OCI-LY1 (cell line): ENCODE measurements at regions not wholly inside any gene's neighbourhood (a gene's known extent, or its start where the extent isn't known, plus 50 kb on each side); places are given as distances from the start of the nearest gene placed in this dataset.

Experiments used
- H2AFZ ChIP-seq: fragments of 200-600 bp; sonication (generic), shearing (Covaris generic); 2 replicates; pipeline ENCODE4 v1.6.0; 2014; ENCODE audit warnings: antibody characterized with exemption, mild to moderate bottlenecking, low read length
- H3F3A ChIP-seq: fragments of 200-600 bp; sonication (generic), shearing (Covaris generic); 2 replicates; pipeline ENCODE4 v1.6.0; 2014; ENCODE audit warnings: mild to moderate bottlenecking, antibody characterized with exemption, low read length, moderate library complexity; ENCODE audit not compliant: insufficient read depth
- H3K27ac ChIP-seq: fragments of 200-600 bp; sonication (generic); 2 replicates; pipeline ENCODE4 v1.5.1; 2014; ENCODE audit warnings: low read length, mixed run types, mild to moderate bottlenecking, low read depth; ENCODE audit not compliant: poor library complexity, severe bottlenecking
- H3K27me3 ChIP-seq: fragments of 200-600 bp; sonication (generic); 2 replicates; pipeline ENCODE4 v1.6.0; 2014; ENCODE audit warnings: antibody characterized with exemption, mild to moderate bottlenecking, low read length, moderate library complexity; ENCODE audit not compliant: insufficient read depth
- H3K36me3 ChIP-seq: fragments of 200-600 bp; sonication (generic); 2 replicates; pipeline ENCODE4 v1.6.1; 2014; ENCODE audit warnings: mild to moderate bottlenecking, antibody characterized with exemption, low read length, moderate library complexity, mixed read lengths; ENCODE audit not compliant: insufficient read depth
- H3K4me1 ChIP-seq: fragments of 200-600 bp; sonication (generic); 2 replicates; pipeline ENCODE4 v1.5.1; 2014; ENCODE audit warnings: mild to moderate bottlenecking, low read length, moderate library complexity; ENCODE audit not compliant: insufficient read depth, severe bottlenecking
- H3K4me2 ChIP-seq: fragments of 200-600 bp; sonication (generic), shearing (Covaris generic); 2 replicates; pipeline ENCODE4 v1.6.1; 2014; ENCODE audit warnings: low read length
- H3K4me3 ChIP-seq: fragments of 200-600 bp; sonication (generic); 2 replicates; pipeline ENCODE4 v1.5.1; 2014; ENCODE audit warnings: low read length, low read depth, mild to moderate bottlenecking, mixed read lengths; ENCODE audit not compliant: poor library complexity, severe bottlenecking
- H3K79me2 ChIP-seq: fragments of 200-600 bp; shearing (Covaris generic); 2 replicates; pipeline ENCODE4 v1.6.1; 2016; ENCODE audit warnings: mixed run types, low read length, mixed read lengths; ENCODE audit not compliant: insufficient read depth
- H3K9ac ChIP-seq: fragments of 200-600 bp; sonication (generic), shearing (Covaris generic); 2 replicates; pipeline ENCODE4 v1.6.1; 2014; ENCODE audit warnings: mild to moderate bottlenecking, low read length, mixed read lengths
- H3K9me2 ChIP-seq: fragments of 200-600 bp; sonication (generic), shearing (Covaris generic); 2 replicates; pipeline ENCODE4 v1.6.1; 2014; ENCODE audit warnings: low read depth, mild to moderate bottlenecking, low read length, mixed read lengths
- H3K9me3 ChIP-seq: fragments of 200-600 bp; shearing (Covaris generic); 2 replicates; pipeline ENCODE4 v1.6.1; 2014; ENCODE audit warnings: low read length, mixed read lengths
- H4K20me1 ChIP-seq: fragments of 200-600 bp; sonication (generic), shearing (Covaris generic); 2 replicates; pipeline ENCODE4 v1.6.0; 2016; ENCODE audit warnings: mild to moderate bottlenecking, low read length; ENCODE audit not compliant: insufficient read depth
- EZH2 ChIP-seq: fragments of 200-600 bp; sonication (generic), shearing (Covaris generic); IDR thresholded peaks from 2 replicates; pipeline ENCODE4 v1.8.0; 2017; ENCODE audit warnings: borderline replicate concordance, mixed run types, mild to moderate bottlenecking, antibody characterized with exemption, low read length, moderate library complexity, mixed read lengths
- TF ChIP-seq, protein P1 (sequence below): fragments of 200-600 bp; sonication (generic), shearing (Covaris generic); IDR thresholded peaks from 2 replicates; pipeline ENCODE4 v1.5.1; 2017; ENCODE audit warnings: mild to moderate bottlenecking, antibody characterized with exemption, low read length, moderate library complexity, mixed read lengths

DNA sequence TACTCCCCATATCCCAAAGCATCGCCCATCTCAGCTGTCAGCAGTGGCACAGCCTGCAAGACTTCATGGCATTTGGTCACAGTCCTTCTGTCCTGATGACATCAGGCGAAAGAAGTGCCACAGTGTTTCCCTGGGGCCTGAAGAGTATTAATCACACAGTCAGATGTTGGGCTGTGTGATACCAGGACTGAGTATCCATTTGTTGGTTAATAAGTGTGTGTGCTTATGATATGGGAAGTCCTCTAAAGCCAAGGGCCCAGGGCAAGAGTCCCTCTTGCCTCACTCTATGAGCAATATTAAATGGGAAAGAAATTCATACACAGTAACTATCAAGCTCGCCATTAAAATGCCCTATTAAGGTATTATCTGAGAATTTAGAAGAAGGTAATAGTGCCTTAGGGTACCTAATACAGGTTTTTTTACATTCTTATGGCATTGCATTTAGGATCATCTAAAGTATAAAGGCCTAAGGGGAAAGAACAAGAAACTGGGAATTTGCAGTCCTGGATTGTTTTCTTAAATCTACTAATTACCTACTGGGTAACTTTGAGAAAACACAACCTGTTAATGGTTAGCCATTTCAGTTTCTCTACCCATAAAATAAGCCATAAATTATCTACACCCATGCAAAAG, 204.1 kb upstream of the PREP start:
- Histone ChIP-seq H3K9me3 (no peaks in the 10 kb centered on the region), H3K27ac (no peak overlapping the region), H3K36me3 (no peaks in the 10 kb centered on the region), H3K9me2 (no peaks in the 10 kb centered on the region), H3K9ac (no peak overlapping the region), H3K4me2 (no peak overlapping the region), H3K4me1 (peaks cover 12% of the 10 kb centered on the region), H2AFZ (no peak overlapping the region), H3K4me3 (no peak overlapping the region), H4K20me1 (no peaks in the 10 kb centered on the region), H3K27me3 (no peaks in the 10 kb centered on the region), H3K79me2 (no peaks in the 10 kb centered on the region), H3F3A (no peaks in the 10 kb centered on the region)
- no peak for TF ChIP-seq EZH2
- TF ChIP-seq, protein P1, sequence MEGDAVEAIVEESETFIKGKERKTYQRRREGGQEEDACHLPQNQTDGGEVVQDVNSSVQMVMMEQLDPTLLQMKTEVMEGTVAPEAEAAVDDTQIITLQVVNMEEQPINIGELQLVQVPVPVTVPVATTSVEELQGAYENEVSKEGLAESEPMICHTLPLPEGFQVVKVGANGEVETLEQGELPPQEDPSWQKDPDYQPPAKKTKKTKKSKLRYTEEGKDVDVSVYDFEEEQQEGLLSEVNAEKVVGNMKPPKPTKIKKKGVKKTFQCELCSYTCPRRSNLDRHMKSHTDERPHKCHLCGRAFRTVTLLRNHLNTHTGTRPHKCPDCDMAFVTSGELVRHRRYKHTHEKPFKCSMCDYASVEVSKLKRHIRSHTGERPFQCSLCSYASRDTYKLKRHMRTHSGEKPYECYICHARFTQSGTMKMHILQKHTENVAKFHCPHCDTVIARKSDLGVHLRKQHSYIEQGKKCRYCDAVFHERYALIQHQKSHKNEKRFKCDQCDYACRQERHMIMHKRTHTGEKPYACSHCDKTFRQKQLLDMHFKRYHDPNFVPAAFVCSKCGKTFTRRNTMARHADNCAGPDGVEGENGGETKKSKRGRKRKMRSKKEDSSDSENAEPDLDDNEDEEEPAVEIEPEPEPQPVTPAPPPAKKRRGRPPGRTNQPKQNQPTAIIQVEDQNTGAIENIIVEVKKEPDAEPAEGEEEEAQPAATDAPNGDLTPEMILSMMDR, result no peak

GRCh38 chr6:105604587-105604884, 201.7 kb upstream of the PREP start:
- Histone ChIP-seq H3F3A (no peaks in the 10 kb centered on the region), H3K9me3 (no peaks in the 10 kb centered on the region), H3K79me2 (no peaks in the 10 kb centered on the region), H3K4me3 (no peak overlapping the region), H3K36me3 (no peaks in the 10 kb centered on the region), H4K20me1 (no peaks in the 10 kb centered on the region), H3K27me3 (no peaks in the 10 kb centered on the region), H3K4me1 (peaks cover 26% of the 10 kb centered on the region), H3K9ac (no peak overlapping the region), H2AFZ (no peak overlapping the region), H3K4me2 (no peak overlapping the region), H3K9me2 (no peaks in the 10 kb centered on the region), H3K27ac (no peak overlapping the region)
- TF ChIP-seq EZH2, result no peak
- TF ChIP-seq, protein P1, result no peak

DNA sequence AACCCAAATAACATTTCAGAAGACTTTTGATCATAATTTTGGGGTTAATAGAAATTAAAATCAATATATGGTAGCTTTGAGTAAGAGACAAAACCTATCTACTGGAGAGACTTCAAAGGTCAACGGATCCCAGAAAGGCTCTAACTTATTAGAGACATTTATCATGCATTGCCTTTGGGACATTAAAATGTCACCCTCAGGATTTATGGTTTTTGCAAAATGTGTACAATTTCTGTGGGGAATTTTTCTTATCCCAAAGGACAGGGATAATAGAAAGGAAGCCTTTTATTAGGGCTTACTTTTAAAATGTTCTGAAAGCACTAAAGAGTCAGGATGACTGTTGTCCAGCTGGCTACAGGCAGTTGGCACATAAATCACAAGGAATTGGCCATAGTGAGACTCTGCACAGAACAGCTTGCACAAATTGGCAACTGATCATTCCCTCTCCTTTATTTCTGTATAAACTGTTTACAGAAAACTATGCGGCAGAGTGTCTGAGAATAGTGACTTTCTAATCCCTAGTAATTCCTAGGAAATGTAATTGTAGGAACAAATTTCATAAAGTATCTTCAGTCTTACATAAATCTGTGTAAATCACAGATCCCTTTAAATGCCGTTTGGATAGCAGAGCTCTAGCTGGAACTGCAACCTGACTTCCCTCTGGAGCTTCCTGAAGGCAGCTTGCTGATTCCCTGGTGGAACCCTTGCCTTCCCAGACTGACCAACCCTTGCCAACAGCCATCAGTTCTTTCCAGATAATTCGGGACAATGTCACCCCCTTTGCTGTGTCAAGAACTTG, 201.1 kb upstream of the PREP start:
- Histone ChIP-seq H3K79me2 (no peaks in the 10 kb centered on the region), H3K4me3 (no peak overlapping the region), H3K4me1 (peaks cover 25% of the 10 kb centered on the region), H3K27me3 (no peaks in the 10 kb centered on the region), H4K20me1 (no peaks in the 10 kb centered on the region), H2AFZ (no peak overlapping the region), H3K4me2 (no peak overlapping the region), H3K9me3 (no peaks in the 10 kb centered on the region), H3F3A (no peaks in the 10 kb centered on the region), H3K9ac (no peak overlapping the region), H3K27ac (no peak overlapping the region), H3K9me2 (no peaks in the 10 kb centered on the region), H3K36me3 (no peaks in the 10 kb centered on the region)
- TF ChIP-seq, protein P1, result no peak
- no peak for TF ChIP-seq EZH2
